Subcutaneous abdominal adipose tissue (tissue), 5 donors: ENCODE measurements at regions not wholly inside any gene's neighbourhood (a gene's known extent, or its start where the extent isn't known, plus 50 kb on each side); places are given as distances from the start of the nearest gene placed in this dataset.

Experiments
- H3K27ac ChIP-seq: one replicate; pipeline ENCODE4 v1.7.0; 2013; ENCODE audit warnings: low read depth, mild to moderate bottlenecking, inconsistent platforms, low read length, moderate library complexity
- H3K27me3 ChIP-seq, 5 donors: one replicate each; pipeline ENCODE4 v1.7.0; 2013; ENCODE audit warnings: low read length in 5 of 5, inconsistent platforms in 1 of 5; ENCODE audit not compliant: control insufficient read depth in 5 of 5, insufficient read depth in 4 of 5
- H3K36me3 ChIP-seq, 5 donors: one replicate each; pipeline ENCODE4 v1.7.0; 2013; ENCODE audit warnings: low read length in 5 of 5; ENCODE audit not compliant: control insufficient read depth in 5 of 5, insufficient read depth in 5 of 5
- H3K4me1 ChIP-seq, 5 donors: one replicate each; pipeline ENCODE4 v1.7.0; 2013; ENCODE audit warnings: low read length in 5 of 5, mild to moderate bottlenecking in 3 of 5, moderate library complexity in 1 of 5; ENCODE audit not compliant: control insufficient read depth in 5 of 5, insufficient read depth in 5 of 5
- H3K4me3 ChIP-seq, 5 donors: one replicate each; pipeline ENCODE4 v1.7.0; 2013; ENCODE audit warnings: low read length in 5 of 5, low read depth in 1 of 5
- H3K9ac ChIP-seq, 5 donors: one replicate each; pipeline ENCODE4 v1.7.0; 2013; ENCODE audit warnings: low read length in 5 of 5, mild to moderate bottlenecking in 4 of 5, moderate library complexity in 3 of 5
- H3K9me3 ChIP-seq, 5 donors: one replicate each; pipeline ENCODE4 v1.7.0; 2013; ENCODE audit warnings: low read length in 5 of 5; ENCODE audit not compliant: control insufficient read depth in 5 of 5
- donor health status: healthy.
- donor health status: healthy.
- donor health status: healthy.
- donor health status: healthy.
- donor health status: healthy.

- Histone ChIP-seq H3K36me3 (no peaks in the 10 kb centered on the region), H3K4me3 (no peak overlapping the region), H3K27ac (no peak overlapping the region), H3K9me3 (peaks cover 0 to 6% (median 0%) of the 10 kb centered on the region in 5 donors), H3K4me1 (peaks cover 12 to 24% (median 18%) of the 10 kb centered on the region in 5 donors), H3K9ac (no peak overlapping the region), H3K27me3 (no peaks in the 10 kb centered on the region)
Observed at GRCh38 chr1:234861024-234861620, 251.1 kb upstream of the IRF2BP2 start.

- Histone ChIP-seq H3K9ac (no peak overlapping the region), H3K4me3 (no peak overlapping the region), H3K9me3 (peaks cover 0 to 2% (median 0%) of the 10 kb centered on the region in 5 donors), H3K27me3 (no peaks in the 10 kb centered on the region), H3K4me1 (peaks cover 14 to 24% (median 15%) of the 10 kb centered on the region in 5 donors), H3K27ac (no peak overlapping the region), H3K36me3 (no peaks in the 10 kb centered on the region)
Observed at GRCh38 chr1:234858722-234859121, 248.7 kb upstream of the IRF2BP2 start.

- no peak overlapping the region for H3K4me3 ChIP-seq
- H3K27me3 ChIP-seq: no peaks in the 10 kb centered on the region
- no peaks in the 10 kb centered on the region for H3K36me3 ChIP-seq
- H3K4me1 ChIP-seq: peaks cover 0 to 9% (median 2%) of the 10 kb centered on the region in 5 donors
- no peak overlapping the region for H3K9ac ChIP-seq
- H3K27ac ChIP-seq: no peak overlapping the region
- H3K9me3 ChIP-seq: peaks cover 0 to 2% (median 0%) of the 10 kb centered on the region in 5 donors
Observed at GRCh38 chr1:234856845-234857245, 246.9 kb upstream of the IRF2BP2 start.

GRCh38 chr1:234855851-234856250 is 245.9 kb upstream of the IRF2BP2 start:
- Histone ChIP-seq H3K9ac (no peak overlapping the region), H3K36me3 (no peaks in the 10 kb centered on the region), H3K27ac (no peak overlapping the region)

GRCh38 chr1:234854645-234855039 is 244.7 kb upstream of the IRF2BP2 start:
- H3K9me3 ChIP-seq: no peaks in the 10 kb centered on the region
- no peaks in the 10 kb centered on the region for H3K36me3 ChIP-seq
- no peak overlapping the region for H3K9ac ChIP-seq
- H3K4me1 ChIP-seq: peaks cover 0 to 14% (median 7%) of the 10 kb centered on the region in 5 donors
- H3K4me3 ChIP-seq: no peak overlapping the region
- no peaks in the 10 kb centered on the region for H3K27me3 ChIP-seq
- H3K27ac ChIP-seq: no peak overlapping the region

More at GRCh38 chr1:234855851-234856250, 245.9 kb upstream of the IRF2BP2 start:
- no peaks in the 10 kb centered on the region for H3K27me3 ChIP-seq
- H3K9me3 ChIP-seq: peaks cover 0 to under 1% (median 0%) of the 10 kb centered on the region in 5 donors
- H3K4me1 ChIP-seq: peaks cover 0 to 9% (median 2%) of the 10 kb centered on the region in 5 donors
- H3K4me3 ChIP-seq: no peak overlapping the region

GRCh38 chr1:234853906-234854644 is 244.1 kb upstream of the IRF2BP2 start:
- H3K9me3 ChIP-seq: no peaks in the 10 kb centered on the region
- no peak overlapping the region for H3K9ac ChIP-seq
- peaks cover 0 to 18% (median 7%) of the 10 kb centered on the region in 5 donors for H3K4me1 ChIP-seq
- no peak overlapping the region for H3K27ac ChIP-seq
- no peaks in the 10 kb centered on the region for H3K36me3 ChIP-seq
- no peak overlapping the region for H3K4me3 ChIP-seq
- no peaks in the 10 kb centered on the region for H3K27me3 ChIP-seq

- H3K4me1 ChIP-seq: peaks cover 0 to 21% (median 7%) of the 10 kb centered on the region in 5 donors
- no peak overlapping the region for H3K9ac ChIP-seq
- no peaks in the 10 kb centered on the region for H3K27me3 ChIP-seq
- no peaks in the 10 kb centered on the region for H3K9me3 ChIP-seq
- no peak overlapping the region for H3K27ac ChIP-seq
- no peaks in the 10 kb centered on the region for H3K36me3 ChIP-seq
- H3K4me3 ChIP-seq: no peak overlapping the region
Observed at GRCh38 chr1:234852659-234853058, 242.7 kb upstream of the IRF2BP2 start.

- Histone ChIP-seq H3K4me3 (no peak overlapping the region), H3K9ac (no peak overlapping the region), H3K27ac (no peak overlapping the region), H3K9me3 (no peaks in the 10 kb centered on the region), H3K36me3 (no peaks in the 10 kb centered on the region), H3K27me3 (no peaks in the 10 kb centered on the region), H3K4me1 (peaks cover 0 to 21% (median 7%) of the 10 kb centered on the region in 5 donors)
Observed at GRCh38 chr1:234851450-234852438, 241.8 kb upstream of the IRF2BP2 start.

- no peak overlapping the region for H3K4me3 ChIP-seq
- no peaks in the 10 kb centered on the region for H3K27me3 ChIP-seq
- no peak overlapping the region for H3K27ac ChIP-seq
- H3K4me1 ChIP-seq: peaks cover 0 to 26% (median 12%) of the 10 kb centered on the region in 5 donors
- no peak overlapping the region for H3K9ac ChIP-seq
- H3K9me3 ChIP-seq: no peaks in the 10 kb centered on the region
- no peaks in the 10 kb centered on the region for H3K36me3 ChIP-seq
Observed at GRCh38 chr1:234849832-234850231, 239.9 kb upstream of the IRF2BP2 start.
